ENCODE measurements at regions not wholly inside any gene's neighbourhood (a gene's known extent, or its start where the extent isn't known, plus 50 kb on each side); places are given as distances from the start of the nearest gene placed in this dataset.

- TF ChIP-seq, protein P1, sequence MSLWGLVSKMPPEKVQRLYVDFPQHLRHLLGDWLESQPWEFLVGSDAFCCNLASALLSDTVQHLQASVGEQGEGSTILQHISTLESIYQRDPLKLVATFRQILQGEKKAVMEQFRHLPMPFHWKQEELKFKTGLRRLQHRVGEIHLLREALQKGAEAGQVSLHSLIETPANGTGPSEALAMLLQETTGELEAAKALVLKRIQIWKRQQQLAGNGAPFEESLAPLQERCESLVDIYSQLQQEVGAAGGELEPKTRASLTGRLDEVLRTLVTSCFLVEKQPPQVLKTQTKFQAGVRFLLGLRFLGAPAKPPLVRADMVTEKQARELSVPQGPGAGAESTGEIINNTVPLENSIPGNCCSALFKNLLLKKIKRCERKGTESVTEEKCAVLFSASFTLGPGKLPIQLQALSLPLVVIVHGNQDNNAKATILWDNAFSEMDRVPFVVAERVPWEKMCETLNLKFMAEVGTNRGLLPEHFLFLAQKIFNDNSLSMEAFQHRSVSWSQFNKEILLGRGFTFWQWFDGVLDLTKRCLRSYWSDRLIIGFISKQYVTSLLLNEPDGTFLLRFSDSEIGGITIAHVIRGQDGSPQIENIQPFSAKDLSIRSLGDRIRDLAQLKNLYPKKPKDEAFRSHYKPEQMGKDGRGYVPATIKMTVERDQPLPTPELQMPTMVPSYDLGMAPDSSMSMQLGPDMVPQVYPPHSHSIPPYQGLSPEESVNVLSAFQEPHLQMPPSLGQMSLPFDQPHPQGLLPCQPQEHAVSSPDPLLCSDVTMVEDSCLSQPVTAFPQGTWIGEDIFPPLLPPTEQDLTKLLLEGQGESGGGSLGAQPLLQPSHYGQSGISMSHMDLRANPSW (CRISPR knock-in tag; conservative IDR thresholded peaks at IDR 0.05; ENCODE audit: low read depth) = no peak
- no peak for TF ChIP-seq ZSCAN18 (CRISPR knock-in tag; IDR thresholded peaks at IDR 0.05)
These were observed 2199.4 kb upstream of the PCDH20 start (continued) for GRCh38 chr13:63614874-63615612.

GRCh38 chr13:63607153-63607552 is 2191.5 kb upstream of the PCDH20 start:
- ChIA-PET POLR2A (no interaction called here), CTCF (no interaction called here)
- TF ChIP-seq FOXP1 (CRISPR knock-in tag; IDR thresholded peaks at IDR 0.05; ENCODE audit: borderline replicate concordance) = no peak
- TF ChIP-seq ZNF532 (CRISPR knock-in tag; IDR thresholded peaks at IDR 0.05; ENCODE audit: borderline replicate concordance) = no peak
- no peak for TF ChIP-seq ZMAT4 (CRISPR knock-in tag; IDR thresholded peaks at IDR 0.05)
- no peak for TF ChIP-seq GRHL2 (CRISPR knock-in tag; IDR thresholded peaks at IDR 0.05; ENCODE audit: insufficient replicate concordance, severe bottlenecking)
- no peak for TF ChIP-seq OVOL2 (CRISPR knock-in tag; IDR thresholded peaks at IDR 0.05; ENCODE audit: borderline replicate concordance)
- TF ChIP-seq ZSCAN18 (CRISPR knock-in tag; IDR thresholded peaks at IDR 0.05) = no peak
- TF ChIP-seq NR3C1 (CRISPR knock-in tag; conservative IDR thresholded peaks at IDR 0.05; ENCODE audit: low read depth) = no peak
- no peak for TF ChIP-seq MYBL2 (CRISPR knock-in tag; IDR thresholded peaks at IDR 0.05)
- no peak for TF ChIP-seq ZNF423 (CRISPR knock-in tag; IDR thresholded peaks at IDR 0.05)
- Mint-ChIP-seq H3K36me3 (peaks cover 8% of the 10 kb centered on the region), H3K4me1 (no peaks in the 10 kb centered on the region), H3K27me3 (ENCODE audit: low read depth) (no peaks in the 10 kb centered on the region), H3K9me3 (peaks cover 28% of the 10 kb centered on the region), H3K27ac (no peak overlapping the region), H3K4me3 (no peak overlapping the region)
- DNase-seq (ENCODE audit: low spot score) (no peak), ATAC-seq (no peak)

DNA sequence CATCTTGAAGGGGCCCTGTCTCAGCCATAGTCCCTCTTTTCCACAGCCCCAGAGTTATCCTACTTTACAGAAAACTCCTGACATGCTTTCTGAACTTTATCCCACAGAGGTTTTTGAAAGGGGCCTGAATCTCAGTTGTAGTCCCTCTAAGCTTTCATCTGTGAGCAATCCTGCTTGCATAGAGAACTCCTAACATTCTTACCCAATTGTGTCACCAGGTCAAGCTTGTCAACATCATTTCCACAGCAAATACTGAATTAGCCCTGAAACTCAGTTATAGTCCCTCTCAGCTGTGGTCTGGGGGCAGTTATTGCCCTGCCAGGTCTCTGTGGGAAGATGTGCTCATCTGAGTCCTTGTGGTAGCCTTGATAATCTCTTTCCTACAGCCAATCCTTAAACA is 2190.3 kb upstream of the PCDH20 start:
- no peak overlapping the region for H3K4me3 Mint-ChIP-seq
- no peak overlapping the region for H3K27ac Mint-ChIP-seq
- ChIA-PET POLR2A (no interaction called here), CTCF (no interaction called here)
- peaks cover 28% of the 10 kb centered on the region for H3K9me3 Mint-ChIP-seq
- H3K36me3 Mint-ChIP-seq = peaks cover 8% of the 10 kb centered on the region
- no peak for DNase-seq (ENCODE audit: low spot score)
- TF ChIP-seq OVOL2 (CRISPR knock-in tag; IDR thresholded peaks at IDR 0.05; ENCODE audit: borderline replicate concordance) (no peak), GRHL2 (CRISPR knock-in tag; IDR thresholded peaks at IDR 0.05; ENCODE audit: insufficient replicate concordance, severe bottlenecking) (no peak), JUN (CRISPR knock-in tag; IDR thresholded peaks at IDR 0.05) (no peak)
- TF ChIP-seq, protein P2, sequence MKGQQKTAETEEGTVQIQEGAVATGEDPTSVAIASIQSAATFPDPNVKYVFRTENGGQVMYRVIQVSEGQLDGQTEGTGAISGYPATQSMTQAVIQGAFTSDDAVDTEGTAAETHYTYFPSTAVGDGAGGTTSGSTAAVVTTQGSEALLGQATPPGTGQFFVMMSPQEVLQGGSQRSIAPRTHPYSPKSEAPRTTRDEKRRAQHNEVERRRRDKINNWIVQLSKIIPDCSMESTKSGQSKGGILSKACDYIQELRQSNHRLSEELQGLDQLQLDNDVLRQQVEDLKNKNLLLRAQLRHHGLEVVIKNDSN (CRISPR knock-in tag; IDR thresholded peaks at IDR 0.05) = no peak
- H3K27me3 Mint-ChIP-seq (ENCODE audit: low read depth) = no peaks in the 10 kb centered on the region
- no peaks in the 10 kb centered on the region for H3K4me1 Mint-ChIP-seq
- ATAC-seq = no peak
